ENCODE measurements at regions not wholly inside any gene's neighbourhood (a gene's known extent, or its start where the extent isn't known, plus 50 kb on each side); places are given as distances from the start of the nearest gene placed in this dataset.

DNA sequence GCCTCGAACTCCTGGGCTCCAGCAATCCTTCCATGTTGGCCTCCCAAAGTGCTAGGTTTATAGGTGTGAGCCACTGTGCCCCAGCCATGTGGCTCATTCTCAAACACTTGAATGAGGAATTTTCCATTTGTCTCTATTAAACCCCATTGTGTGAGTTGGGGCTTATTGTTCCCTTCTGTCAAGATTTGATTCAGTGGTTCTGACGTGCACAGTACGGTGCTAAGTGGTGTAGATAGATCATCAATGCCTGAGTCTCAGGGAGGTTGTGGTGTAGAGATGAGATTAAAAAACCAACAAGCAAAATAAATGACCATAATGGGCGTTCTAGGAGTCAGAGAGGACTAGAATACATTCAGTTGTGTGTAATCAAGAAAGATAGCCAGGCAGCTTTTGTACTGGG lies 335.6 kb downstream of the PRL start:
- TF ChIP-seq, protein P1, sequence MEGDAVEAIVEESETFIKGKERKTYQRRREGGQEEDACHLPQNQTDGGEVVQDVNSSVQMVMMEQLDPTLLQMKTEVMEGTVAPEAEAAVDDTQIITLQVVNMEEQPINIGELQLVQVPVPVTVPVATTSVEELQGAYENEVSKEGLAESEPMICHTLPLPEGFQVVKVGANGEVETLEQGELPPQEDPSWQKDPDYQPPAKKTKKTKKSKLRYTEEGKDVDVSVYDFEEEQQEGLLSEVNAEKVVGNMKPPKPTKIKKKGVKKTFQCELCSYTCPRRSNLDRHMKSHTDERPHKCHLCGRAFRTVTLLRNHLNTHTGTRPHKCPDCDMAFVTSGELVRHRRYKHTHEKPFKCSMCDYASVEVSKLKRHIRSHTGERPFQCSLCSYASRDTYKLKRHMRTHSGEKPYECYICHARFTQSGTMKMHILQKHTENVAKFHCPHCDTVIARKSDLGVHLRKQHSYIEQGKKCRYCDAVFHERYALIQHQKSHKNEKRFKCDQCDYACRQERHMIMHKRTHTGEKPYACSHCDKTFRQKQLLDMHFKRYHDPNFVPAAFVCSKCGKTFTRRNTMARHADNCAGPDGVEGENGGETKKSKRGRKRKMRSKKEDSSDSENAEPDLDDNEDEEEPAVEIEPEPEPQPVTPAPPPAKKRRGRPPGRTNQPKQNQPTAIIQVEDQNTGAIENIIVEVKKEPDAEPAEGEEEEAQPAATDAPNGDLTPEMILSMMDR (IDR thresholded peaks at IDR 0.05; ENCODE audit: low read depth, low read length, poor library complexity, severe bottlenecking): no peak
- no peak for TF ChIP-seq EZH2phosphoT487 (IDR thresholded peaks at IDR 0.05; ENCODE audit: borderline replicate concordance, low read length)

Data from DOHH2 (cell line).